ENCODE measurements at regions not wholly inside any gene's neighbourhood (a gene's known extent, or its start where the extent isn't known, plus 50 kb on each side); places are given as distances from the start of the nearest gene placed in this dataset.

DNA sequence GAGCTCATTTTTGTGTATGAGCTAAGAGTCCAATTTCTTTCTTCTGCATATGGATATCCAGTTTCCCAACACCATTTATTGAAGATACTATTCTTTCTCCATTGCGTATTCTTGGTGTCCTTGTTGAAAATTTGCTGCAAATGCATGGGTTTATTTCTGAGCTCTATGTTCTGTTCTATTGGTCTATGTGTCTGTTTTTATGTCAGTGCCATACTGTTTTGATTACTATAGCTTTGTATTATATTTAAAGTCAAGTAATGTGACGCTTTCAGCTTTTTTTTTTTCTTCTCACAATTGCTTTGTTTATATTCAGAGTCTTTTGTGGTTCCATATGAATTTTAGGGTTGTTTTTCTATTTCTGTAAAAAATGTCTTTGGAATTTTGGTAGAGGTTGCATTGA lies 247.1 kb upstream of the TBX3 start:
- TF ChIP-seq, protein P1, sequence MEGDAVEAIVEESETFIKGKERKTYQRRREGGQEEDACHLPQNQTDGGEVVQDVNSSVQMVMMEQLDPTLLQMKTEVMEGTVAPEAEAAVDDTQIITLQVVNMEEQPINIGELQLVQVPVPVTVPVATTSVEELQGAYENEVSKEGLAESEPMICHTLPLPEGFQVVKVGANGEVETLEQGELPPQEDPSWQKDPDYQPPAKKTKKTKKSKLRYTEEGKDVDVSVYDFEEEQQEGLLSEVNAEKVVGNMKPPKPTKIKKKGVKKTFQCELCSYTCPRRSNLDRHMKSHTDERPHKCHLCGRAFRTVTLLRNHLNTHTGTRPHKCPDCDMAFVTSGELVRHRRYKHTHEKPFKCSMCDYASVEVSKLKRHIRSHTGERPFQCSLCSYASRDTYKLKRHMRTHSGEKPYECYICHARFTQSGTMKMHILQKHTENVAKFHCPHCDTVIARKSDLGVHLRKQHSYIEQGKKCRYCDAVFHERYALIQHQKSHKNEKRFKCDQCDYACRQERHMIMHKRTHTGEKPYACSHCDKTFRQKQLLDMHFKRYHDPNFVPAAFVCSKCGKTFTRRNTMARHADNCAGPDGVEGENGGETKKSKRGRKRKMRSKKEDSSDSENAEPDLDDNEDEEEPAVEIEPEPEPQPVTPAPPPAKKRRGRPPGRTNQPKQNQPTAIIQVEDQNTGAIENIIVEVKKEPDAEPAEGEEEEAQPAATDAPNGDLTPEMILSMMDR (IDR thresholded peaks at IDR 0.05; ENCODE audit: low read length) = no peak
- no peak for TF ChIP-seq EZH2 (IDR thresholded peaks at IDR 0.05; ENCODE audit: borderline replicate concordance, low read length)
- Histone ChIP-seq H3K4me3 (ENCODE audit: low read depth, low read length, poor library complexity, severe bottlenecking) (no peak overlapping the region), H3F3A (ENCODE audit: insufficient read depth, low read length) (no peaks in the 10 kb centered on the region), H3K4me2 (ENCODE audit: low read length) (no peak overlapping the region), H3K36me3 (ENCODE audit: insufficient read depth, low read length) (no peaks in the 10 kb centered on the region), H3K9me2 (ENCODE audit: low read depth, low read length) (no peaks in the 10 kb centered on the region), H3K79me2 (ENCODE audit: insufficient read depth, low read length) (no peaks in the 10 kb centered on the region), H3K27me3 (ENCODE audit: insufficient read depth, low read length) (no peaks in the 10 kb centered on the region), H4K20me1 (ENCODE audit: insufficient read depth, low read length) (no peaks in the 10 kb centered on the region), H3K9ac (ENCODE audit: low read length) (no peak overlapping the region), H2AFZ (ENCODE audit: low read length) (no peak overlapping the region), H3K4me1 (ENCODE audit: insufficient read depth, low read length, severe bottlenecking) (no peaks in the 10 kb centered on the region), H3K9me3 (ENCODE audit: low read length) (no peaks in the 10 kb centered on the region), H3K27ac (ENCODE audit: low read depth, low read length, poor library complexity, severe bottlenecking) (no peak overlapping the region)

DNA sequence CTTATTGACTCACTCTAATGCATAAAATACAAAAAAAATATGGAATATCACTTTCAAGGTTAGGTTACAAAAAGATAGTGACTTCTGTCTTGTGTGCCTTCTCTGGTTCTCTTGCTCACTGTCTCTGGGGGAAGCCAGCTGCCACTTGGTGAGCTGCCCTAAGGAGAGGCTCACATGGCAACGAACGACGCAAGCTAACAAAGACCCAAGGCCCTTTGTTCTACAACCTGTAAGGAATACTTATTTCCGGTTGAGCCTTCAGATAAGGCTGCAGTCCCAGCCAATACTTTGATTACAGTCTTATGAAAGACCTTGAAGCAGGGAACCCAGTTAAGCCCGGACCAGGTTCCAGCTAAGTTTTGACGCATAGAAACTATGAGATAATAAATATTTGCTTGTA lies 242.4 kb upstream of the TBX3 start:
- Histone ChIP-seq H3K9me2 (ENCODE audit: low read depth, low read length) (no peaks in the 10 kb centered on the region), H3K9ac (ENCODE audit: low read length) (no peak overlapping the region), H3F3A (ENCODE audit: insufficient read depth, low read length) (no peaks in the 10 kb centered on the region), H3K4me1 (ENCODE audit: insufficient read depth, low read length, severe bottlenecking) (no peaks in the 10 kb centered on the region), H3K36me3 (ENCODE audit: insufficient read depth, low read length) (no peaks in the 10 kb centered on the region), H3K9me3 (ENCODE audit: low read length) (no peaks in the 10 kb centered on the region), H3K79me2 (ENCODE audit: insufficient read depth, low read length) (no peaks in the 10 kb centered on the region), H3K4me3 (ENCODE audit: low read depth, low read length, poor library complexity, severe bottlenecking) (no peak overlapping the region), H2AFZ (ENCODE audit: low read length) (no peak overlapping the region), H4K20me1 (ENCODE audit: insufficient read depth, low read length) (no peaks in the 10 kb centered on the region), H3K27me3 (ENCODE audit: insufficient read depth, low read length) (no peaks in the 10 kb centered on the region), H3K27ac (ENCODE audit: low read depth, low read length, poor library complexity, severe bottlenecking) (no peak overlapping the region), H3K4me2 (ENCODE audit: low read length) (no peak overlapping the region)
- TF ChIP-seq, protein P1 (IDR thresholded peaks at IDR 0.05; ENCODE audit: low read length) = no peak
- no peak for TF ChIP-seq EZH2 (IDR thresholded peaks at IDR 0.05; ENCODE audit: borderline replicate concordance, low read length)

DNA sequence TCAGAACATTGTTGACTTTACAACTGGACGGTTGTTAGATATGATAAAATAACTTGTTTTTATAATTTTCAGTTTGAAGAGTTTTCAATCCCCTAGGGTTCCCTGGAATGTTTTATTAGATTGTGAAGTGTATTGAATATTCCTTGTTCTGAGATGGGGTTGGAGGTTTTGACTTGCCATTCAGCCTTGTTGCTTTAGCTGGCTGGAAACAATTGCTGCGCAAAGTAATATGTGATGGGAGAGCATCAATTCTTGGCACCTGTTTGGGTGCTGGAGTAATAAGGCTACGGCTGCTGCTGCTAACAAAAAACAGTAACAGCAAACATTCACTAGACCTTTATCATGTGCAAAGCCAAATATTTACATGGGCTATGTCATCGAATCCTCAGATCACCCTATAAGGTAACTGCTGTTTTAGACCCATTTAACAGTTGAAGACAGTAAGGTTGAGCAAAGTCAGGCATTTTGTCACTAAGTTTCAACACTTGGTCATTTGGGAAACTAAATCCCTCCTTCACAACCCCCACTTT lies 241.0 kb upstream of the TBX3 start:
- Histone ChIP-seq H3K27me3 (ENCODE audit: insufficient read depth, low read length) (no peaks in the 10 kb centered on the region), H3K4me3 (ENCODE audit: low read depth, low read length, poor library complexity, severe bottlenecking) (no peak overlapping the region), H2AFZ (ENCODE audit: low read length) (no peak overlapping the region), H3K27ac (ENCODE audit: low read depth, low read length, poor library complexity, severe bottlenecking) (no peak overlapping the region), H4K20me1 (ENCODE audit: insufficient read depth, low read length) (no peaks in the 10 kb centered on the region), H3K9ac (ENCODE audit: low read length) (no peak overlapping the region), H3K4me1 (ENCODE audit: insufficient read depth, low read length, severe bottlenecking) (no peaks in the 10 kb centered on the region), H3F3A (ENCODE audit: insufficient read depth, low read length) (no peaks in the 10 kb centered on the region), H3K79me2 (ENCODE audit: insufficient read depth, low read length) (no peaks in the 10 kb centered on the region), H3K9me3 (ENCODE audit: low read length) (no peaks in the 10 kb centered on the region), H3K36me3 (ENCODE audit: insufficient read depth, low read length) (no peaks in the 10 kb centered on the region), H3K9me2 (ENCODE audit: low read depth, low read length) (no peaks in the 10 kb centered on the region), H3K4me2 (ENCODE audit: low read length) (no peak overlapping the region)
- TF ChIP-seq EZH2 (IDR thresholded peaks at IDR 0.05; ENCODE audit: borderline replicate concordance, low read length) = no peak
- TF ChIP-seq, protein P1 (IDR thresholded peaks at IDR 0.05; ENCODE audit: low read length) = no peak

Data from OCI-LY1 (cell line).